ENCODE measurements at regions not wholly inside any gene's neighbourhood (a gene's known extent, or its start where the extent isn't known, plus 50 kb on each side); places are given as distances from the start of the nearest gene placed in this dataset.
"Not testable (repeated sequence)": the region's sequence is repeated elsewhere in the genome, so short reads cannot be mapped to it uniquely, and the experiment has no call there.

- TF ChIP-seq CTCF (conservative IDR thresholded peaks at IDR 0.05), result no peak
- no peak overlapping the region for H3K27ac ChIP-seq
Measured at GRCh38 chr4:97404876-97405523, 738.3 kb downstream of the STPG2 start.

- no peak overlapping the region for H3K27ac ChIP-seq
- no peak for TF ChIP-seq CTCF (conservative IDR thresholded peaks at IDR 0.05)
Measured at GRCh38 chr4:97411356-97411755, 731.9 kb downstream of the STPG2 start.

- no peak for TF ChIP-seq CTCF (conservative IDR thresholded peaks at IDR 0.05)
- no peak overlapping the region for H3K27ac ChIP-seq
Measured at GRCh38 chr4:97412331-97412730, 730.9 kb downstream of the STPG2 start.

GRCh38 chr4:97414161-97414560 is 729.1 kb downstream of the STPG2 start:
- no peak overlapping the region for H3K27ac ChIP-seq
- no peak for TF ChIP-seq CTCF (conservative IDR thresholded peaks at IDR 0.05)

- H3K27ac ChIP-seq, result no peak overlapping the region
- no peak for TF ChIP-seq CTCF (conservative IDR thresholded peaks at IDR 0.05)
Measured at GRCh38 chr4:97432551-97432950, 710.7 kb downstream of the STPG2 start.

- TF ChIP-seq CTCF (conservative IDR thresholded peaks at IDR 0.05), result 0 out of 2 replicates have a peak, but pooled peaks have one; percentile 25
- H3K27ac ChIP-seq, result not testable (repeated sequence)
Measured at GRCh38 chr4:97437998-97438705, 705.1 kb downstream of the STPG2 start.

GRCh38 chr4:97453186-97453585 is 690.1 kb downstream of the STPG2 start:
- no peak overlapping the region for H3K27ac ChIP-seq
- TF ChIP-seq CTCF (conservative IDR thresholded peaks at IDR 0.05), result no peak
